MM.1S (cell line): ENCODE measurements at regions not wholly inside any gene's neighbourhood (a gene's known extent, or its start where the extent isn't known, plus 50 kb on each side); places are given as distances from the start of the nearest gene placed in this dataset.

Source experiments
- DNase-seq: peaks from one replicate; pipeline ENCODE4 v3.0.0-alpha.2; 2015
- H2AFZ ChIP-seq: fragments of 300-600 bp; sonication (generic); 2 replicates; pipeline ENCODE4 v1.6.0; 2016; ENCODE audit warnings: antibody characterized with exemption, low read length
- H3F3A ChIP-seq: fragments of 300-600 bp; sonication (generic); 2 replicates; pipeline ENCODE4 v1.6.1; 2016; ENCODE audit warnings: mild to moderate bottlenecking, antibody characterized with exemption, low read length, moderate library complexity, mixed read lengths; ENCODE audit not compliant: insufficient read depth
- H3K27ac ChIP-seq: fragments of 300-600 bp; sonication (generic); 2 replicates; pipeline ENCODE4 v1.5.1; 2016; ENCODE audit warnings: mild to moderate bottlenecking, low read length
- H3K27me3 ChIP-seq: fragments of 300-600 bp; sonication (generic); replicated peaks from 2 replicates; pipeline ENCODE4 v1.6.0; 2016; ENCODE audit warnings: low read length; ENCODE audit not compliant: insufficient read depth
- H3K36me3 ChIP-seq: fragments of 300-600 bp; sonication (generic); replicated peaks from 2 replicates; pipeline ENCODE4 v1.6.1; 2016; ENCODE audit warnings: mild to moderate bottlenecking, low read length, mixed read lengths; ENCODE audit not compliant: insufficient read depth
- H3K4me1 ChIP-seq: fragments of 300-600 bp; sonication (generic); 2 replicates; pipeline ENCODE4 v1.6.1; 2016; ENCODE audit warnings: low read length, mixed read lengths
- H3K4me2 ChIP-seq: fragments of 300-600 bp; sonication (generic); 2 replicates; pipeline ENCODE4 v1.6.0; 2016; ENCODE audit warnings: low read depth, low read length
- H3K4me3 ChIP-seq: fragments of 300-600 bp; sonication (generic); 2 replicates; pipeline ENCODE4 v1.5.1; 2016; ENCODE audit warnings: low read length, mixed read lengths
- H3K79me2 ChIP-seq: fragments of 300-600 bp; sonication (generic); 2 replicates; pipeline ENCODE4 v1.6.1; 2016; ENCODE audit warnings: mixed run types, low read length, mixed read lengths
- H3K9ac ChIP-seq: fragments of 300-600 bp; sonication (generic); 2 replicates; pipeline ENCODE4 v1.6.1; 2016; ENCODE audit warnings: low read length, mixed read lengths
- H3K9me2 ChIP-seq: fragments of 300-600 bp; sonication (generic); replicated peaks from 2 replicates; pipeline ENCODE4 v1.6.1; 2016; ENCODE audit warnings: mild to moderate bottlenecking, low read length, mixed read lengths; ENCODE audit not compliant: insufficient read depth
- H3K9me3 ChIP-seq: fragments of 300-600 bp; sonication (generic); replicated peaks from 2 replicates; pipeline ENCODE4 v1.6.1; 2016; ENCODE audit warnings: mild to moderate bottlenecking, low read length, mixed read lengths; ENCODE audit not compliant: insufficient read depth
- H4K20me1 ChIP-seq: fragments of 300-600 bp; sonication (generic); 2 replicates; pipeline ENCODE4 v1.6.1; 2016; ENCODE audit warnings: mild to moderate bottlenecking, low read length, moderate library complexity, mixed read lengths; ENCODE audit not compliant: insufficient read depth
- EZH2 ChIP-seq: fragments of 300-600 bp; sonication (generic); optimal IDR thresholded peaks from 2 replicates; pipeline ENCODE3; 2017; ENCODE audit warnings: low read depth, mild to moderate bottlenecking, antibody characterized with exemption, low read length, mixed read lengths
- EZH2phosphoT487 ChIP-seq: fragments of 300-600 bp; sonication (generic); IDR thresholded peaks from 2 replicates; pipeline ENCODE4 v1.6.1; 2018; ENCODE audit warnings: antibody characterized with exemption, low read length
- TF ChIP-seq, protein P1 (sequence below): fragments of 300-600 bp; sonication (generic); IDR thresholded peaks from 2 replicates; pipeline ENCODE4 v1.5.1; 2016; ENCODE audit warnings: antibody characterized with exemption, low read length, mixed read lengths

GRCh38 chr13:81139987-81140386 lies 799.1 kb upstream of the SPRY2 start:
- Histone ChIP-seq H3K79me2 (no peaks in the 10 kb centered on the region), H3K9me2 (no peaks in the 10 kb centered on the region), H4K20me1 (no peaks in the 10 kb centered on the region), H3K9ac (no peak overlapping the region), H2AFZ (no peak overlapping the region), H3F3A (no peaks in the 10 kb centered on the region), H3K27ac (no peak overlapping the region), H3K9me3 (no peaks in the 10 kb centered on the region), H3K36me3 (no peaks in the 10 kb centered on the region), H3K4me2 (no peak overlapping the region), H3K4me3 (no peak overlapping the region), H3K27me3 (no peaks in the 10 kb centered on the region), H3K4me1 (no peaks in the 10 kb centered on the region)
- DNase-seq, result no peak
- TF ChIP-seq EZH2phosphoT487 (no peak), EZH2 (no peak)
- TF ChIP-seq, protein P1, sequence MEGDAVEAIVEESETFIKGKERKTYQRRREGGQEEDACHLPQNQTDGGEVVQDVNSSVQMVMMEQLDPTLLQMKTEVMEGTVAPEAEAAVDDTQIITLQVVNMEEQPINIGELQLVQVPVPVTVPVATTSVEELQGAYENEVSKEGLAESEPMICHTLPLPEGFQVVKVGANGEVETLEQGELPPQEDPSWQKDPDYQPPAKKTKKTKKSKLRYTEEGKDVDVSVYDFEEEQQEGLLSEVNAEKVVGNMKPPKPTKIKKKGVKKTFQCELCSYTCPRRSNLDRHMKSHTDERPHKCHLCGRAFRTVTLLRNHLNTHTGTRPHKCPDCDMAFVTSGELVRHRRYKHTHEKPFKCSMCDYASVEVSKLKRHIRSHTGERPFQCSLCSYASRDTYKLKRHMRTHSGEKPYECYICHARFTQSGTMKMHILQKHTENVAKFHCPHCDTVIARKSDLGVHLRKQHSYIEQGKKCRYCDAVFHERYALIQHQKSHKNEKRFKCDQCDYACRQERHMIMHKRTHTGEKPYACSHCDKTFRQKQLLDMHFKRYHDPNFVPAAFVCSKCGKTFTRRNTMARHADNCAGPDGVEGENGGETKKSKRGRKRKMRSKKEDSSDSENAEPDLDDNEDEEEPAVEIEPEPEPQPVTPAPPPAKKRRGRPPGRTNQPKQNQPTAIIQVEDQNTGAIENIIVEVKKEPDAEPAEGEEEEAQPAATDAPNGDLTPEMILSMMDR, result no peak

GRCh38 chr13:81138353-81138980 lies 797.5 kb upstream of the SPRY2 start:
- Histone ChIP-seq H3F3A (no peaks in the 10 kb centered on the region), H3K9me2 (no peaks in the 10 kb centered on the region), H3K79me2 (no peaks in the 10 kb centered on the region), H3K4me3 (no peak overlapping the region), H3K36me3 (no peaks in the 10 kb centered on the region), H3K27ac (no peak overlapping the region), H3K27me3 (no peaks in the 10 kb centered on the region), H3K9ac (no peak overlapping the region), H4K20me1 (no peaks in the 10 kb centered on the region), H3K4me1 (no peaks in the 10 kb centered on the region), H2AFZ (no peak overlapping the region), H3K4me2 (no peak overlapping the region), H3K9me3 (no peaks in the 10 kb centered on the region)
- TF ChIP-seq, protein P1, result no peak
- TF ChIP-seq EZH2 (no peak), EZH2phosphoT487 (no peak)
- no peak for DNase-seq

DNA sequence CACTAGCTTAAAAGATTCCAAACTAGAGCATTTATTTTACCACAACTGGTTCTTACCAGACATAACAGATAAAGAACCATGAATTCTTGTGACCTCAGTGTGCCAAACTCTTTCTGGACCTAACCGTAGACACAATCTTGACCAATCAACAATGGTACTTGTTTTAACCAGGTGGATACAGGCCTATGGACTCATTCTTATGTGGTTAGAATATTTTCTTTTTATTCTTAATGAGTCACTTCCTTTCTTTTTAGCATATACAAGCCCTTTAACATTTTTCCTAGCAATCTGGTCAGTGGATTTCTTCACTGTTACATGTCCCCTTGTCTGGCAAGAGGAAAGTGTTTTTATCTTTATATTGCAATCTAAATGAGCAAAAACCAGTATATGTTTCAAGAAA lies 792.1 kb upstream of the SPRY2 start:
- DNase-seq, result no peak
- no peak overlapping the region for H3K9ac ChIP-seq
- H3K9me2 ChIP-seq, result no peaks in the 10 kb centered on the region
- H3K27me3 ChIP-seq, result no peaks in the 10 kb centered on the region
- TF ChIP-seq EZH2 (no peak), EZH2phosphoT487 (no peak)
- TF ChIP-seq, protein P1, result no peak
- H3K27ac ChIP-seq, result no peak overlapping the region
- no peaks in the 10 kb centered on the region for H3K79me2 ChIP-seq
- H3K9me3 ChIP-seq, result no peaks in the 10 kb centered on the region
- H3F3A ChIP-seq, result no peaks in the 10 kb centered on the region
- no peaks in the 10 kb centered on the region for H3K36me3 ChIP-seq
- H3K4me2 ChIP-seq, result no peak overlapping the region
- no peaks in the 10 kb centered on the region for H3K4me1 ChIP-seq
- H3K4me3 ChIP-seq, result no peak overlapping the region
- no peak overlapping the region for H2AFZ ChIP-seq
- no peaks in the 10 kb centered on the region for H4K20me1 ChIP-seq
